GM21515 (cell line): ENCODE measurements at regions not wholly inside any gene's neighbourhood (a gene's known extent, or its start where the extent isn't known, plus 50 kb on each side); places are given as distances from the start of the nearest gene placed in this dataset.

Source experiments
- ATAC-seq: cut with Tn5 transposase; IDR thresholded peaks from one replicate; pipeline ENCODE4 v1.9.1; 2021; ENCODE audit not compliant: unreplicated experiment

DNA sequence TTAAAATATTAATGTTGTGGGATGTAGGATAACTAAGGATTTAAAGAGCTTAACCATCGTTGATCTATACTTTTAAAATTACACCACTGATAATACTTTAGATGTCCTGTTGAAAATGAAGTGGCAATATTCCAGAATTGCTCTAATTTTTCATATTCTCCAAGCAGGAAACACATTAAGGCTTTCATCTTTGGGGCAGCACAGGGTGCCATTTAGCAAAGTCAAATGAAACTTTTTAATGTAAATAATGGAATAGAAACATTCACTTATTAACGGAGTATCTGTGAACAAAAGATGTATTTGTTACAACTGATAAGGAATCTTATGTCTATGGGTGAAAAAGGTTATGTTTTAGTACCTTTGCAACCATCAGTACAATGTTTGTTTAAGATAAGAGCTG lies 50.0 kb upstream of the MIR17HG start:
- ATAC-seq, result no peak
